Dedifferentiated amniotic fluid mesenchymal stem cell (primary cell): ENCODE measurements at regions not wholly inside any gene's neighbourhood (a gene's known extent, or its start where the extent isn't known, plus 50 kb on each side); places are given as distances from the start of the nearest gene placed in this dataset.
A peak's percentile ranks its signal among the peaks of the same experiment; 100 is the strongest.
"Not testable (repeated sequence)": the region's sequence is repeated elsewhere in the genome, so short reads cannot be mapped to it uniquely, and the experiment has no call there.

Experiments used
- DNase-seq: peaks from one replicate; pipeline ENCODE4 v3.0.0-alpha.2; 2016; ENCODE audit errors: extremely low spot score

GRCh38 chr13:62839338-62839737 is 1423.7 kb upstream of the PCDH20 start:
- no peak for DNase-seq

DNA sequence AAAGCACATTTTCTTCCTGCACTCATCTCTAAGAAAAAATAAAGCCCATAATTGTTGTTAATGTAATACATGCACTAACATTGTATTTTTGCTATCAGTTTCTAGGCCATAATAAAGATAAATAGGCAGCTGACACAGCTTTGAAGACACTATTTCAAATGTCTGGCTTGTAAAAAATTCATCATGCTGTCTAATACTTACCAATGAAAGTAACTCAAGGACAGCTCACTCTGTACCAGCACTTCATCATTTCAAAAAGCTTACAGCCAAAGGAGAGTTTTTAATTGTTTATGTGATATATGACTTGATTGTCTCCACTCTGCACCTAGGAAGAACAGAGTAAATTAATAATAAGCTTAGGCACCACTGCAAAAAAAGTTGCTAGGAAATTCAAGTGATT is 1423.3 kb upstream of the PCDH20 start:
- no peak for DNase-seq

- DNase-seq: peak; percentile 55
Observed at GRCh38 chr13:62837895-62838294, 1422.2 kb upstream of the PCDH20 start.

GRCh38 chr13:62829486-62829885 is 1413.8 kb upstream of the PCDH20 start:
- DNase-seq: no peak

- no peak for DNase-seq
Observed at GRCh38 chr13:62799931-62800436, 1384.3 kb upstream of the PCDH20 start.

- DNase-seq: no peak
Observed at GRCh38 chr13:62799038-62799535, 1383.4 kb upstream of the PCDH20 start.

DNA sequence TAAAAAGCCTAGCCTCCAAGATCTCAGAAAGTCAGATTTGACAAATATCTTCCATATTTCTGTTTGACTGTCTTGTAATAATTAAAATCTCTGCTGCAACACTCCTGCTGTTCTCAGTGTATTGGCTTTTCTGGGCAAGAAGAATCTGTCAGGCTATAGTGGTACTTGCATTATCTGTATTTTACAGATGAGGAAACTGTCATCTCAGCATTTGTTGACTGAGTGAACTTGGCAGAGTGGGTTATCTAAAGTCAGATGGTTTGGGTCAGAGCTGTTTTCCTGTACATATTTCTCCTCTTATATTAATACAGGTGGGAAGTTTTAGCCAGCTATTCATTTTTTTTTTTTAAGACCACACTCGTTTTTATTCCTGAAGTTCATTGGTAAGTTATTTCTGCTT is 1378.2 kb upstream of the PCDH20 start:
- no peak for DNase-seq

GRCh38 chr13:62781866-62782265 is 1366.2 kb upstream of the PCDH20 start:
- DNase-seq: no peak

GRCh38 chr13:62779161-62779560 is 1363.5 kb upstream of the PCDH20 start:
- no peak for DNase-seq

DNA sequence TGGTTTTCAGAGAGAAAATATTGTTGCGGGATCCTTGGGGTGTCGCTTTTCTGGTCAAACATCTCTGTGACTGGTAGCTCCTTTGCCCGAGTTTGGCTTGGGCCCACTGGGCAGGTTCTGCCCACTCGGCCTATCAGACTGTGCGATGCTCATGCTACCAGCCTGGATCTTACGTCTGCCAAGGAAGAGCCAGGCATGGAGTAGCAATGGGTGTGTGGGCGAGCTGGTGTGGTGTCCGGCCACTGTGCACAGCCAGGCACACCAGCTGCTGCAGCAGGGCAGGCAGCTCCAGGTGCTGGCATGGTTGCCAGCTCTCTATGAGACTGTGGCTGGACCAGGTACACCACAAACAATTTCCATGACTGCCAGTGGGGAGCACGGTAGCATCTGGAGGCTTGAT is 1351.8 kb upstream of the PCDH20 start:
- no peak for DNase-seq

DNA sequence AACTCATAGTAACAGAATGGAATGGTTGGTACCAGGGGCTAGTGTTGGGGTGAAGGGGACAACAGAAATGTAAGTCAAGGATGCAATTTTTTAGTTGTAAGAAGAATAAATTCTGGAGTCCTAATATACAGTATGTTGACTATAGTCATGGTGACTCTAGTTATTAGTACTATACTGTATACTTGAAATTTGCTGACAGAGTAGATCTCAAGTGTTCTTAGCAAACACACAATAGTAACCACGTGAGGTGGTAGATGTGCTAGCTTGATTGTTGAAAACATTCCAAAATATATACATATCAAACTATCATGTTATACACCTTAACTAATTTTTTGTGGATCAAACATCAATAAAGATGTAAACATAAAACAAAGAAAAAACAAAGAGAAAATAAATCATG is 1345.1 kb upstream of the PCDH20 start:
- no peak for DNase-seq

GRCh38 chr13:62747629-62748028 is 1332.0 kb upstream of the PCDH20 start:
- DNase-seq: no peak

- no peak for DNase-seq
Observed at GRCh38 chr13:62747152-62747551, 1331.5 kb upstream of the PCDH20 start.

GRCh38 chr13:62729746-62730145 is 1314.1 kb upstream of the PCDH20 start:
- DNase-seq: not testable (repeated sequence)

GRCh38 chr13:62721893-62722292 is 1306.2 kb upstream of the PCDH20 start:
- no peak for DNase-seq

- not testable (repeated sequence) for DNase-seq
Observed at GRCh38 chr13:62711948-62712347, 1296.3 kb upstream of the PCDH20 start.

- no peak for DNase-seq
Observed at GRCh38 chr13:62710787-62711186, 1295.1 kb upstream of the PCDH20 start.

GRCh38 chr13:62706048-62706447 is 1290.4 kb upstream of the PCDH20 start:
- no peak for DNase-seq

GRCh38 chr13:62704875-62705274 is 1289.2 kb upstream of the PCDH20 start:
- DNase-seq: no peak

- DNase-seq: no peak
Observed at GRCh38 chr13:62702502-62702901, 1286.9 kb upstream of the PCDH20 start.

- DNase-seq: no peak
Observed at GRCh38 chr13:62697701-62698100, 1282.1 kb upstream of the PCDH20 start.

DNA sequence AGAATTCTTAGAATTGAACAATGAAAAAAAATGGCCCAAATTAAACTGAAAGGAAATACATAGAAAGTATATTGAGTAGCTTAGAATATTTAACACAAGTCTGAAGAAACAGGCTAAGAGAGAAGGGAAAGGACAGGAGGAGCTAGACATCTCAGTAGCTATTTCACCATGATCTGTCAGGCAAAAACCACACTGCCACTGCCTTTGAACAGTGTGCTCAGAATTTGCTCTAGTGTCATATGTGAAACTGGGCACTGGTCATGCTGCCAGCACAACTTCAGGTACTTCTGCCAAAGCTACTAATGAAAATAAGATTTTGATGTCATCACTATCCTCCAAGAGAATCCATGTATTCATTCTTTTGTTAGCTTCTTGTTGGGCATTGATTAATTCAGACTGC is 1280.8 kb upstream of the PCDH20 start:
- no peak for DNase-seq

DNA sequence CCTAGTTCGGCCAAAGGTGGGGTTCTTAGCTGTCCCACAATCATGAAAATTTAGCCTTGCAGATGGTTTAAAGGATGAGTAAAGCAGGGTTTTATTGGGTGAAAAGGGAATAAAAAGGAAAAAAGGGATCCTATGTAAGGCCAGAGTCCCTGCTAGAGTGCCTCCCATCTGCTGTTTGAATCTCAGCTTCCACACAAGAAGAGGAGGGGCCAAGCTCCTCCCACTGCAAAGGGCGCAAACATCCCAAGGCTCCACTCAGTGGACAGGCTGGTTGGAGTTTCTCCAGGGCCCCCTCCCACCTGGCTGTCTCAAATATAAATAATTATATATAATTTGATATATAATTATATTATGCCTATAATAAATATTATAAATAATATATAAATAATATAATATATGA is 1272.1 kb upstream of the PCDH20 start:
- no peak for DNase-seq

- DNase-seq: no peak
Observed at GRCh38 chr13:62684359-62684758, 1268.7 kb upstream of the PCDH20 start.
